Coronary artery (tissue), 2 donors: ENCODE measurements at regions not wholly inside any gene's neighbourhood (a gene's known extent, or its start where the extent isn't known, plus 50 kb on each side); places are given as distances from the start of the nearest gene placed in this dataset.

Experiments used
- DNase-seq: peaks from one replicate; pipeline ENCODE4 v3.0.0-alpha.2; 2017; ENCODE audit warnings: low spot score
- H3K27ac ChIP-seq, 2 donors: fragments of 200-600 bp; sonication (generic); one replicate each; pipeline ENCODE4 v1.5.1; 2016 to 2019
- H3K4me3 ChIP-seq: fragments of 200-600 bp; sonication (generic); 2 replicates; pipeline ENCODE4 v1.5.1; 2016; ENCODE audit warnings: mild to moderate bottlenecking, moderate library complexity
- CTCF ChIP-seq: fragments of 200-600 bp; sonication (generic); IDR thresholded peaks from one replicate; pipeline ENCODE4 v1.5.1; 2019; ENCODE audit warnings: antibody characterized with exemption

- no peak for TF ChIP-seq CTCF
- H3K27ac ChIP-seq: no peak overlapping the region
- no peak for DNase-seq
- H3K4me3 ChIP-seq: no peak overlapping the region
Observed at GRCh38 chr17:5708344-5708743, 124.0 kb upstream of the NLRP1 start.

- no peak for DNase-seq
Observed at GRCh38 chr17:5711344-5711743, 127.0 kb upstream of the NLRP1 start.

GRCh38 chr17:5714993-5715392 lies 130.7 kb upstream of the NLRP1 start:
- no peak for DNase-seq
- H3K4me3 ChIP-seq: no peak overlapping the region
- no peak overlapping the region for H3K27ac ChIP-seq
- TF ChIP-seq CTCF: no peak

More at GRCh38 chr17:5711344-5711743, 127.0 kb upstream of the NLRP1 start:
- TF ChIP-seq CTCF: no peak
- H3K4me3 ChIP-seq: no peak overlapping the region
- H3K27ac ChIP-seq: no peak overlapping the region

- H3K4me3 ChIP-seq: no peak overlapping the region
- DNase-seq: no peak
- no peak for TF ChIP-seq CTCF
- H3K27ac ChIP-seq: no peak overlapping the region
Observed at GRCh38 chr17:5715478-5715877, 131.2 kb upstream of the NLRP1 start.

GRCh38 chr17:5718726-5719125 lies 134.4 kb upstream of the NLRP1 start:
- no peak overlapping the region for H3K27ac ChIP-seq
- no peak for DNase-seq
- no peak for TF ChIP-seq CTCF
- H3K4me3 ChIP-seq: no peak overlapping the region

DNA sequence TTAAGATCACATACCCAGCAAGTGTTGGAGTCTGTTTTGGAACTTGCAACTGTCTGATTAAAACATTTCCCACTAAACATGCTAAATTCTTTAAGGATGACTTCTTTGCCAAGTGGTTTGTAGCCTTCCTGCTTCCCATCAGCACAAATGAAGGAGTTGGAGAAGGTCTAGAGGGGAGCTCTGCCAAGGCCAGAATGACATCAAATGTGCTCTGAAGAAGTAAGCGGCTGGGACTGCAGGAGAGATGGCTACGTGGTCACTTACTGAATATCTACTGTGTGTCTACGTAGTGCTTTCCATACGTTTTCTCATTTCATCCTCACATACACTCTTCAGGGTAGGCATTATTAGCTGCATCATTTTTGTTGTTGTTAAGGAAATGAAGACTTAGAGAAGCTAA lies 135.7 kb upstream of the NLRP1 start:
- H3K4me3 ChIP-seq: no peak overlapping the region
- no peak for TF ChIP-seq CTCF

DNA sequence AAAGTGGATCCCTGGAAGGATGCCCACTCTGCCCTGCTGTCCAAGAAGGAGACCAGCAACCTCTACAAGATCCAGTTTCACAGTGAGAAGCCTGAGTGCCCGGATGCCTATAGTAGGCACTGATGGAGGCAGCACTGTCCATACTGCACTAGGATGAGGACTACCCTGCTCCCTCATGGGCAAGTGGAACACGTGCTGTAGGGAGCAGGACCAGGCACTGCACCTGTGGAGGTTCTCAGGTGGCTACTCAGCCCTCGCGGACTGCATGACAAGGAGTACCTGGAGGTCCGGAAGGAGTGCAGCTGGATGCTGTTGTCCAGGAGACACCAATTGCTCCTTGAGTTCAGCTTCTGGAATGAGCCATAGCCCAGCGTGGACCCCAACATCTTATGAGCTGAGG lies 146.1 kb upstream of the NLRP1 start:
- no peak for TF ChIP-seq CTCF
- DNase-seq: no peak
- H3K27ac ChIP-seq: no peak overlapping the region
- no peak overlapping the region for H3K4me3 ChIP-seq

More for the DNA sequence above, 135.7 kb upstream of the NLRP1 start:
- H3K27ac ChIP-seq: no peak overlapping the region
- no peak for DNase-seq
